ENCODE measurements at regions not wholly inside any gene's neighbourhood (a gene's known extent, or its start where the extent isn't known, plus 50 kb on each side); places are given as distances from the start of the nearest gene placed in this dataset.

DNA sequence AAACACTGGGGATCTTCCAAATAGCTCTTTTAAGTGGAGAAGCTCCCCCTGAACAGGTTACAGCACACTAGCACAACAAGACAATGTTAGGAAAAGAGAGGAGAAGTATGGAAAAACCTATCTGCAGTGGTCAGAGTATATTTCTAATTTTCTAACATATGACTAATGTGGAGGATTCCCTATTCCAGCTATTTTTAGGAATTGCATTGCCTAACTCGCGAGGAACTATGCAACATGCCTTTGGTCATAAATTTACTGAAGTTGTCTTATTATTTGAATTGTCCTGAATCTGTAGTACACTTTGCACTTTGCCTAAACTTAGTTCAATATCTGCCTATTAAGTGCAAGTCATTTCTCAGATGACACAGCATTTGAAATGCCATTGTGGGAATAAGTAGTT, 381.4 kb downstream of the CCDC85A start:
- Mint-ChIP-seq H3K27me3 (ENCODE audit: unreplicated experiment) (no peaks in the 10 kb centered on the region), H3K27ac (ENCODE audit: unreplicated experiment) (no peak overlapping the region), H3K9me3 (ENCODE audit: unreplicated experiment) (no peaks in the 10 kb centered on the region), H3K4me1 (ENCODE audit: unreplicated experiment) (no peaks in the 10 kb centered on the region), H3K36me3 (ENCODE audit: low read depth, unreplicated experiment) (no peaks in the 10 kb centered on the region), H3K4me3 (ENCODE audit: unreplicated experiment) (no peak overlapping the region)
- no peak for DNase-seq (ENCODE audit: low spot score)
- TF ChIP-seq, protein P1, sequence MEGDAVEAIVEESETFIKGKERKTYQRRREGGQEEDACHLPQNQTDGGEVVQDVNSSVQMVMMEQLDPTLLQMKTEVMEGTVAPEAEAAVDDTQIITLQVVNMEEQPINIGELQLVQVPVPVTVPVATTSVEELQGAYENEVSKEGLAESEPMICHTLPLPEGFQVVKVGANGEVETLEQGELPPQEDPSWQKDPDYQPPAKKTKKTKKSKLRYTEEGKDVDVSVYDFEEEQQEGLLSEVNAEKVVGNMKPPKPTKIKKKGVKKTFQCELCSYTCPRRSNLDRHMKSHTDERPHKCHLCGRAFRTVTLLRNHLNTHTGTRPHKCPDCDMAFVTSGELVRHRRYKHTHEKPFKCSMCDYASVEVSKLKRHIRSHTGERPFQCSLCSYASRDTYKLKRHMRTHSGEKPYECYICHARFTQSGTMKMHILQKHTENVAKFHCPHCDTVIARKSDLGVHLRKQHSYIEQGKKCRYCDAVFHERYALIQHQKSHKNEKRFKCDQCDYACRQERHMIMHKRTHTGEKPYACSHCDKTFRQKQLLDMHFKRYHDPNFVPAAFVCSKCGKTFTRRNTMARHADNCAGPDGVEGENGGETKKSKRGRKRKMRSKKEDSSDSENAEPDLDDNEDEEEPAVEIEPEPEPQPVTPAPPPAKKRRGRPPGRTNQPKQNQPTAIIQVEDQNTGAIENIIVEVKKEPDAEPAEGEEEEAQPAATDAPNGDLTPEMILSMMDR (IDR thresholded peaks at IDR 0.05; ENCODE audit: unreplicated experiment) = no peak

DNA sequence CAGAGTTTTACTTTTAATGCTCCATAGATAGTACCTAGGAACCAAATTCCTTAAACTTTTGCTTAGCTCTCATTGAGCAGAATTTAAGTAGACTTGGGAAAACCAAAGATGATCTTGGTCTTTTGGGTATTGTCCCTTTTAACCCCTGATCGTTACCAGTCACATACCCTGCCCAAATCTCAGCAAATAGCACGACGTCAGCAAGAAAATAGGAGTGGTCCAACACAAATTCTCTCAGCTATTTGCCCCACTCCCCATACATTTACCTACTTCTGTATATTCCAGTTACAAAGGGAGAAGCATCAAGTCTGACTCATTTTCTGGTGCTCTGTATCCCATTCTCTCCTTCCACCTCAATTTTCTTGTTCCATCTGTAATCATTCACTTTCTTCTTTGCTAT, 387.3 kb downstream of the CCDC85A start:
- H3K27ac Mint-ChIP-seq (ENCODE audit: unreplicated experiment) = no peak overlapping the region
- no peaks in the 10 kb centered on the region for H3K36me3 Mint-ChIP-seq (ENCODE audit: low read depth, unreplicated experiment)
- H3K27me3 Mint-ChIP-seq (ENCODE audit: unreplicated experiment) = no peaks in the 10 kb centered on the region
- no peak for DNase-seq (ENCODE audit: low spot score)
- H3K9me3 Mint-ChIP-seq (ENCODE audit: unreplicated experiment) = no peaks in the 10 kb centered on the region
- no peaks in the 10 kb centered on the region for H3K4me1 Mint-ChIP-seq (ENCODE audit: unreplicated experiment)
- no peak overlapping the region for H3K4me3 Mint-ChIP-seq (ENCODE audit: unreplicated experiment)
- TF ChIP-seq, protein P1 (IDR thresholded peaks at IDR 0.05; ENCODE audit: unreplicated experiment) = no peak

DNA sequence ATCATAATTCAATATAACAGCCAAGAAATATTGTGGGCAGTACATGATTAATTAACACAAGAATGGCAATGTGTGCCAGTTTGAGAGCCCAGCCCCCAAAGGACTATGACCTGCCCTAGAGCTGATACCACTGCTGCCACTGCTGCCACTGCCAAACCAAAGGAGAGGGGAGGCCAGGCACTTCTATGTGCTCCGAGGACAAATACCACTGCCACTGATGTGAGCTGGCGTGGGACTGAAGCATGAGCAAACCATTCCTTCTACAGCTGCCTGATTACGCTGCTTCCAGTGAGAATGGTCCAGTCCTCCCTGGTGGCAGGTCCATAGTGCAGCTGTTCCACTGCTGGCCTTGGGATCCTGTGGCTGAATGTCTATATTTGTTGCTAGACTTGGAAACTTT, 392.2 kb downstream of the CCDC85A start:
- DNase-seq (ENCODE audit: low spot score) = no peak
- Mint-ChIP-seq H3K4me1 (ENCODE audit: unreplicated experiment) (no peaks in the 10 kb centered on the region), H3K4me3 (ENCODE audit: unreplicated experiment) (no peak overlapping the region), H3K27me3 (ENCODE audit: unreplicated experiment) (no peaks in the 10 kb centered on the region), H3K9me3 (ENCODE audit: unreplicated experiment) (no peaks in the 10 kb centered on the region), H3K36me3 (ENCODE audit: low read depth, unreplicated experiment) (no peaks in the 10 kb centered on the region), H3K27ac (ENCODE audit: unreplicated experiment) (no peak overlapping the region)
- TF ChIP-seq, protein P1 (IDR thresholded peaks at IDR 0.05; ENCODE audit: unreplicated experiment) = no peak

DNA sequence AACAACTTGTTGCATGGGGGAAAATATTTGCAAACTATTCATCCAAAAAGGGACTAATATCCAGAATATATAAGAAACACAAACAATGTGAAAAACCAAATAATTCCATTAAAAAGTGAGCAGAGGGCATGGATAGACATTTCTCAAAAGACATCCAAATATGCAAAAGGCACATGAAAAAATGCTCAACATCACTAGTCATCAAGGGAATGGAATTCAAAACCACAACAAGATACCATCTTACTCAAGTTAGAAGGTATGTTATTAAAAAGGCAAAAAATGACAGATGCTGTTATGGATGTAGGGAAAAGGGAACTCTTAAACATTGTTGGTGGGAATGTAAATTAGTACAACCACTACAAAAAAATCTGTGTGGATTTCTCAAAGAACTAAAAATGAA, 396.5 kb downstream of the CCDC85A start:
- no peak overlapping the region for H3K4me3 Mint-ChIP-seq (ENCODE audit: unreplicated experiment)
- peaks cover 3% of the 10 kb centered on the region for H3K27me3 Mint-ChIP-seq (ENCODE audit: unreplicated experiment)
- H3K36me3 Mint-ChIP-seq (ENCODE audit: low read depth, unreplicated experiment) = no peaks in the 10 kb centered on the region
- H3K27ac Mint-ChIP-seq (ENCODE audit: unreplicated experiment) = no peak overlapping the region
- TF ChIP-seq, protein P1 (IDR thresholded peaks at IDR 0.05; ENCODE audit: unreplicated experiment) = no peak
- no peaks in the 10 kb centered on the region for H3K9me3 Mint-ChIP-seq (ENCODE audit: unreplicated experiment)
- no peaks in the 10 kb centered on the region for H3K4me1 Mint-ChIP-seq (ENCODE audit: unreplicated experiment)
- no peak for DNase-seq (ENCODE audit: low spot score)

DNA sequence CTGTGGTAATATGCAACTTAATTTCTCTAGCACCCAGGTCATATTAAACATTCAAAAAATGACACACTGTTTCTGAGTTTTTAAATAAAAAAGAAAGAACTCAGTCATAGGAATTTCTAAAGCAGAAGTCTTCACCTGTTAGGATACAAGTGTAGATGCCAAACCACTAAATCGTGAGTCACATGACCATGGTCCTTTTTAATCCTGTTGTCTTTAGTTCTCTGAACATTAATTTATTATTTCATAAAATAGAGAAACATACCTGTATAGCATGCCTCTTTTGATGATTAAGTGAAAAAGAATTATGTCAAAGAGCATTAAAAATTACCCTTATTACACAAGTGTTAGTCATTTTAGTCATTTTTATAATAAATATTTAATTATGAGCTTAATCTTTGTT, 398.8 kb downstream of the CCDC85A start:
- Mint-ChIP-seq H3K4me3 (ENCODE audit: unreplicated experiment) (no peak overlapping the region), H3K36me3 (ENCODE audit: low read depth, unreplicated experiment) (no peaks in the 10 kb centered on the region), H3K27me3 (ENCODE audit: unreplicated experiment) (peaks cover 3% of the 10 kb centered on the region), H3K27ac (ENCODE audit: unreplicated experiment) (no peak overlapping the region), H3K9me3 (ENCODE audit: unreplicated experiment) (no peaks in the 10 kb centered on the region), H3K4me1 (ENCODE audit: unreplicated experiment) (no peaks in the 10 kb centered on the region)
- TF ChIP-seq, protein P1 (IDR thresholded peaks at IDR 0.05; ENCODE audit: unreplicated experiment) = no peak
- no peak for DNase-seq (ENCODE audit: low spot score)
